CD4-positive, alpha-beta T cell treated with Interleukin-1 beta for 1 hour (primary cell): ENCODE measurements at regions not wholly inside any gene's neighbourhood (a gene's known extent, or its start where the extent isn't known, plus 50 kb on each side); places are given as distances from the start of the nearest gene placed in this dataset.
"Not testable (repeated sequence)": the region's sequence is repeated elsewhere in the genome, so short reads cannot be mapped to it uniquely, and the experiment has no call there.

Experiments used
- DNase-seq, 2 donors: peaks; one replicate each; pipeline ENCODE4 v3.0.0-alpha.2; 2020 to 2022

DNA sequence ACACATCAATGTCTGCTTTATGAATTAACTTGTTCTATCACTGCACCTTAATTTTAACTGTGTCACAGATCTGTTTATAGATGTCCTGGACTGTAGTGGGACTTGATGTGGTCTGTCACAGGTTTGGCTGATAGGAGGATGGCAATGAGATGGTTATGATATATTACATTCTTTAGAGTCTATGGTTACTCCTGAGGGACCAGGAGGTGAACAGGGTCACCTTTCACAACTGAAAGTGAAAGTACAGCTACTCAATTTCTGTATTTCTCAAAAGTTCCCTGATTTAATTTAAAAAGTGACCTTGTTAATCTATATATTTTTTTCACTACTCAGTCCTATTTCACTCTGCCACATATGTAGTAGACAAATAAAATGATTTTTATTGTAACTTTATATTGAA, 1284.1 kb upstream of the GYPC start:
- no peak for DNase-seq

GRCh38 chr2:125373293-125373692, 1282.7 kb upstream of the GYPC start:
- no peak for DNase-seq

DNA sequence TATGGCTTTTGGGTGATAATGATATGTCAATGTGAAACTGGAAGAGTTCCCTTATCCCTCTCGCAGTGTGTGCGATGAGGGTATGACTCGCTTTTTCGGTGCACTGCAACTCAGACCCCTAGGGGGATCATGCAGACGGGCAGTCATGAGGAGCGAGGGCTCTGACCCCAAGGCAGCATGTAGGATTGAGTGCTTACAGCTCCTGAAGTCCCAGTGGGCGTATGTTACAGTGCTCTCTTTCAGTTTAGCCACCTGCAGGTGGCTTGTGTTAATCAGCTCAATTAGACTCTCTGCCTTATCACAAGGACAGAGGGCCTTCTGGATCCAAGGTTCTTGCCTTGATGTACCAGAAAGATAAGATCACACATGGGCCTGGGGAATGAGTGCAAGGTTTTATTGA, 1269.9 kb upstream of the GYPC start:
- no peak for DNase-seq

DNA sequence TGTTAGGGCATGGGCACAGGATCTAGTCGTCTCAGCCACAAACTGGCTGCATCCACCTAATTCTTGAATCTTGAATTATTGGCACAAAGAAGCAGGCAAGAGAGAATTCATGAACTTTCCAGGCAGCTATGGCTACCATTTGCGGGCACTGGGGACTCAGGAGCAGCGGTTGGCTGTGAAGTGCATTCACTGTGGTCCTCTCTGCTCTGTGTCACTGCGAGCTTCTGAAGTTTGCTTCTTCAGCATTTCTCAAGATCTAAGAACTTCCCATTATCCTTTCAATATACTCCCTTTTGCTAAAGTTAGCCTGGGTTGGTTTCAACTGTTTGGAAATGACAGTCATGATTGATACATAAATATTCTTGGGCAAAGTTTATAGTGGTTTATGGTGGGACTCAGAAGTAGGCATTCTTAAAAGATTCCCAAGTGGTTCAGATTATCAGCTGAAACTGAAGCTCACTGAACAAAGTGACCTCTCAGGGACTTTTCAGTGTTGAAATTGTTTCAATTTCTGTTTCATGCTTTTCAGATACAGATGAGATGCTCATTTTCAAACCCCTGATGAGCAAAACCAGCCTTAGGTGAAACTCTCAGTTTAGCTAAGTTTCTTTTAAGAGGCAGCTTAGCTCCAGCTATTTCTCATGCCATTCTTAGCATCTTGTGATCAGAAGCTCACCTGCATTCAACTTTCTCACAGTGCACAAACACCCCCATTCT, 1258.3 kb upstream of the GYPC start:
- DNase-seq: no peak

DNA sequence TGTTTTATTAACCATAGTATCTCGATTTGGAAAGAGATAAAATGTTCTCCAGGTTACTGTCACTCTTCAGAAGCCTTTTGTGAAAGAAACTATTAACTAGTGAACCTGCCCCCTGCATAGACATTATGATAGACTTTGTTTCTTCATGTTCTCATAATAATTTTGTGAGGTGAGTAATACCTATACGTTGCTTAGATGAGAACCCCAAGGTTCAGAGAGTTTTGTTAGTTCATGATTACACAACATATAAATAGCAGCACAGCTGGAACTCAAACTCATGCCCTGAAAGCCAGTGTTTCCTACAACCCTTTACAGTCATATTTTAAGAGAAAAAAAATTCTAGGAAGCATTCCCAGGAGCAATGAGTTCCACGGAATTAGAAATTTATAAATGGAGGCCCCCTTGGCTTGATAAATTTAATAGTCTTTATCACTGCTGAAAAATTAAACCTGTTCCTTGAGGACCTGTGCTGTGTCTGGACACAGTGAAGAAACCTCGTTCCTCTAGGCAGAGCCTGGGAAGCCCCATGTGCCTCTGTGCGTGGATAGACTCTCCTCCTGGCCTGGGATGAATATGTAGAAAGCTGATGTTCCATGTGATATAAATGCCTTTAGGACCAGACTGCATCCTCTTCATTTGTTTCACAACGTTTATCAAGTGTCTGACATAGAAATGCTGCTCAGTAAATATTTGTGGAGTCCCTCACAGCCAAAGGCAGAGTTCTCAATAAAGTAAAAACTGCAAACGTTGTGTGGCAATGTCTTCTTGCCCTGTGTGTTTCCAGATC, 1257.0 kb upstream of the GYPC start:
- no peak for DNase-seq

DNA sequence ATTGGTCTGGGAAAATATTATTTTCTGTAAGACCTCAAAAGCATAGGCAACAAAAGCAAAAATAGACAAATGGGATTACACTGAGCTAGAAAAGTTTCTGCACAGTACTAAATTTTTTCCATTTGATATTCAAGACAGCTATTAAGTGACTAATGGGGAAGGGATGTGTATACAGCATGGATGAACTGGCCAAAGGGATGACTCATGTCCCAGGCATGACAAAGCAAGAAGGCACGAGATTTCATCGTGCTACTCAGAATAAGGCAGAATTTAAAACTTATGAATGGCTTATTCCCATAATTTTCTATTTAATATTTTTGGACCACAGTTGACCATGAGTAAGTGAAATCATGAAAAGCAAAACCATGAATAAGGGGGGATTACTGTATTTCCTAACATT, 1250.1 kb upstream of the GYPC start:
- no peak for DNase-seq

- no peak for DNase-seq
Observed at GRCh38 chr2:125408874-125409538, 1247.0 kb upstream of the GYPC start.

DNA sequence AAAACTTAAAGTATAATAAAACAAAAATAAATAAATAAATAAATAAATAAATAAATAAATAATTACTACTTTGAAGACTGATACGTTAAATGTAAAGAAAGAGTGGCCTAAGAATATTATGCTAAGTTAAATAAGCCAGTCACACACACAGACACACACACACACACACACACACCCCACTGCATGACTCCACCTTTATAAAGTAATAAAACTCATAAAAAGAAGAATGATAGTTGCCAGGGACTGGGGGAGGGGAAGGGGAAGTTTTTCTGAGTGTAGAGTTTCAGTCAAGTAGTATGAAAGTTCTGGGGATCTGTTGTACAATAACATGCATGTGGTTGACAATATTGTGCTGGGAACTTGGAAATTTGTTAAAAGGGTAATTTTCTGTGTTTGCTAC, 1237.5 kb upstream of the GYPC start:
- DNase-seq: no peak

DNA sequence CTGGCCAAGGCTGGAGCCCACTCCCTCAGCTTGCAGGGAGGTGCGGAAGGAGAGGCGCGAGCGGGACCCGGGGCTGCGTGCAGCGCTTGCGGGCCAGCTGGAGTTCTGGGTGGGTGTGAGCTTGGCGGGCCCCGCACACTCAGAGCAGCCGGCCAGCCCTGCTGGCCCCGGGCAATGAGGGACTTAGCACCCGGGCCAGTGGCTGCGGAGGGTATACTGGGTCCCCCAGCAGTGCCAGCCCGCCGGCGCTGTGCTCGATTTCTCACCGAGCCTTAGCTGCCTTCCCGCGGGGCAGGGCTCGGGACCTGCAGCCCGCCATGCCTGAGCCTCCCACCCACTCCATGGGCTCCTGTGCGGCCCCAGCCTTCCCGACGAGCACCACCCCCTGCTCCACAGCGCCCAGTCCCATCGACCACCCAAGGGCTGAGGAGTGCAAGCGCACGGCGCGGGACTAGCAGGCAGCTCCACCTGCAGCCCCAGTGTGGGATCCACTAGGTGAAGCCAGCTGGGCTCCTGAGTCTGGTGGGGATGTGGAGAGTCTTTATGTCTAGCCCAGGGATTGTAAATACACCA, 1233.7 kb upstream of the GYPC start:
- not testable (repeated sequence) for DNase-seq

DNA sequence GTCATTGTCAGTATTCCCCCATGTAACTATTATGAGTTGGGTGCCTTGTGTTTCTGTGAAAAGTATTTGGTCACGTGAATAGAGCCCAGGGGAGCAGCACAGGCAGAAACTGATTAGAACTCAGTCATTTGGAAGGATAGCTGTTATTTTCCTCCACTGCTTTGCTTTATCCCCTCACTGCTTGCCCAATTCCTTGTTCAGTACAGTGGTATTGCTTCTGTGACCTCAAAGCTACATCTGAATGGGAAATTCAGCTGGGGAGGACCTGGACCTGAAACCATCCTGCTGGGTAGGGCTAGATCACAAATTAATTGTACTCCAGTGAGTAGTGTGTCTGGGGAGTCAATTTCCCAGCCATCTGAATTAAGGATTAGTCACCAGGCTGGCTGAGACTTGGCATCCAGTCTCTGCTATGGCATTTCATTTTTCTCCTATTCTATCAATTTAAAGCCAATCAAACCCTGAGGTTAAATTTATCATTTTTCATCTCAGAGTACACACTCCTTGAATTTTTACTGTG, 1231.6 kb upstream of the GYPC start:
- no peak for DNase-seq

GRCh38 chr2:125427721-125428315, 1228.1 kb upstream of the GYPC start:
- no peak for DNase-seq

DNA sequence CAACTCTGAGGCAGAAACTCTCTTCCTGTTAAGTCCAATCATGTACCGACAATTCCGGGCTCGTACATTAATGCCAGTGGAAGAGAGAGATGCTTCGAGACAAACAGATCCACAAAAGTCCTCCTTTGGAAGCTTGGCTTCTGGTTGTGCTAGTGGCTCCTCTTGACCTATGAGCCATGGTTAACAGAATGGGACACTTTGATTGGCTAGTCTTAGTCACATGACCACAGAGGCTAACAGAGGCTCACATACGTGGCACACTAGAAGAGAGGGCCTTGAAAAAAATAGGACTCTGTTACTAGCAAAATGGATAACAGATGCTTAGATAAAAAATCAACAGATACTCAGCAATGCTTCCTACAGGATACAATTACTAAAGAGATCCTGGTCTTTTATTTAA, 1211.9 kb upstream of the GYPC start:
- no peak for DNase-seq

DNA sequence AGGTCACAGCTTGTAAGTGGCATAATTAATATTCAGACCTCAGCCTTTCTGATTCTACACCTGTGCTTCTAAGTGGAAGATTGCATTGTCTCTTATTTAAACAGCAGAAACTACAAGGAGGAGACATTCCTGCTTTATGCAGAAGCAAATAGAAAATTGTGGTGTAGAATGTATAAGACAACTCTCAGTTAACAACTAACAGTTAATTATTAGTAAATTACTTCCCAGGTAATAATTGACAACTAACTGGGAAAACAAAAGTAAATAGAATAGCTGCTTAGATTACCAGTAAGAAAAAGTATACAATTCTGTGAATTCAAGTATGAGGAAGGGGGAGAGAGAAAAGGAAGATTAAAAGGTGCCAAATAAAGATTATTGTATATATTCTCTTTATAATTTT, 1210.5 kb upstream of the GYPC start:
- no peak for DNase-seq

DNA sequence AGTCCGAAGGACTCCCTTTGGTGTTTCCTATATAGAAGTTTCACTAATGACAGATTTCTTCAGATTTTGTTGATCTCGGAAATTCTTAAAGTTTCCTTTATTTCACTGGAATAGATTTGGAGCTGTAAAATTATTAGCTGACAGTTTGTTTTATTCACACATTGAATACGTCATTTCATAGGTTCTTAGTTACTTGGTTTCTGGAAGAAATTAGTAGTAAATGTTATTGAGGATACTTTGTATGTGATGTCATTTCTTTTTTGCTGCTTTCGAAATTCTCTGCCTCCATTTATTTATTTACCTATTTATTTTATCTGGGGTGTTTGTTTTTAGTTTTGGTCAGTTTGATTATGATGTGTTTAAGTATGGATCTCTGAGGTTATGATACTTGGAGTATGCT, 1205.9 kb upstream of the GYPC start:
- no peak for DNase-seq

DNA sequence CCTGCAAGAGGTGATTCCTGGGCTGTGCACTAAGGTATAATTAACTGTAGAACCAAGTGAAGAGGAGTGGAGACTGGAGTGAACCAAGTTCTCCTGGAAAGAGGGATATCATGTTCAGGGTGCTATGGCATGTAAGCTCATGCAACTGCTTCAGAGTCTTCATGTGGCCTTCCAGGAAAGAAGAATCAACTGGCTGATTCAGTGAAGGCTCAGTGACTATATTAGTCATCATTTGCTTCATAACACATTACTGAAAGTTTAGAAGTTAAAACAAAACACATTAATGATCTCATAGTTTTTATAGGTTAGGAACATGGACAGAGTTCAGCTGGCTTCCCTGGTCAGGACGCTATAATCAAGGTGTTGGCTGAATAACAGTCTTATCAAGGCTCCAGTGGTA, 1200.8 kb upstream of the GYPC start:
- no peak for DNase-seq

GRCh38 chr2:125456693-125457363, 1199.1 kb upstream of the GYPC start:
- DNase-seq: no peak

GRCh38 chr2:125471963-125472362, 1184.0 kb upstream of the GYPC start:
- DNase-seq: no peak

DNA sequence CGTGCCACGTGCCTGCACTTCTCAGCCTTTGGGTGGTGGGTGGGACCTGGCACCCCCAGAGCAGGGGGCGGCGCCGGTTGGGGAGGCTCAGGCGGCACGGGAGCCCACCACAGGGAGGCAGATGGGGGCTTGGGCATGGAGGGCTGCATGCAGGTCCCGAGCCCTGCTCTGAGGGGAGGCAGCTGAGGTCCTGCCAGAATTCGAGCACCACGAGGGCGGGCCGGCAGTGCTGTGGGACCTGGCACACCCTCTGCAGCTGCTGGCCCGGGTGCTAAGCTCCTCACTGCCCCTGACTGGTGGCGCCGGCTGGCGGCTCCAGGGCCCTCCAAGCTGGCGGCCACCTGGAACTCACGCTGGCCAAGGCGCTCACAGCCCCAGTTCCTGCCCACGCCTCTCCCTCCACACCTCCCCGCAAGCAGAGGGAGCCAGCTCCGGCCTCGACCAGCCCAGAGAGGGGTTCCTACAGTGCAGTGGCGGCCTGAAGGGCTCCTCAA, 1176.8 kb upstream of the GYPC start:
- DNase-seq: no peak

DNA sequence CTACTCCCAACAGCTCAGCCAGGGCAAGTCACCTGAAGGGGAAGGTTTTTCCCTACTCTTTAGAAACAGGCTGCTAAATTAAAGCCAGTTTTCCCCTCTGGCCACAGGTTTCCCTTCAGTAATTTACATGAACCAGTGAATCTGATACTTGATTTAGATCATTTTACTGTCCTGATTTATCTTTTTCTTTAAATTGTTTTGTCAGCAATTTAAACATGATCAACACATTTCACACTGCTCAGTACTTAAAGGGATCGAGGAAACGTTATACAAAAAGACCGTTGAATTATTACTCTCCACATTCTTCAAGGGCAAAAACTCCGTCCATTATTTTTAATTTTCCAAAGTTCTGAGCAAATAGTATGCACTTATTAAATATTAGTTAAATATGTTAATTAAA, 1165.7 kb upstream of the GYPC start:
- no peak for DNase-seq

DNA sequence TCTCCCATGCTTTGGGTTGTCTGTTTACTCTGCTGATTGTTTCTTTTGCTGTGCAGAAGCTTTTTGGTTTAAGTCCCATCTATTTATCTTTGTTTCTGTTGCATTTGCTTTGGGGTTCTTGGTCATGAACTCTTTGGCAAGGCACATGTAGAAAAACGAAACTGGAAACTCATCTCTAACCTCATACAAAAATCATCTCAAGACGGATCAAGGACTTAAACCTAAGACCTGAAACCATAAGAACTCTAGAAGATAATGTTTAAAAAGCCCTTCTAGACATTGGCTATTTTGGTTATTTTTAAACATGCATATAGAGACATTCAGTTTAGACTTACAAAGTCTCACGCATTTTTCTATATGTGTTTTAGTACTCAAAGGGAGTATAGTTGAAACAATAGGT, 1164.3 kb upstream of the GYPC start:
- DNase-seq: no peak

DNA sequence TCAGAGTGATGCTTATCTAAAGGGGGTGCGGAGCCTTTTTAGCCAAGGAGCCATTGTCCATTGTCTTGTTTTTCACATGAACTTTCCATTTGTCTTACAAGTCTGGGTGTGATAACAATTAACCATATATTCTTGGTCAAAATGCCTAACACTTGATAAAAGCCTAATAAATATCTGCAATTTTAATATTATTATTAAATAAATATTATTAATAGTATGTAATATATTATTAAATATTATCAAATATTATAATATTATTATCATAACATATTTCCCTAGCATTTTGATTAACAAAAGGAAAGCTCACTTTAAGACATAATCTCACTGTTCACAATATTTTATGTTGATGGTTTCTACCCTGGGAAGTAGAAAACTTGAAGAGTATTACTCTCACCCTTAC, 1143.6 kb upstream of the GYPC start:
- no peak for DNase-seq

DNA sequence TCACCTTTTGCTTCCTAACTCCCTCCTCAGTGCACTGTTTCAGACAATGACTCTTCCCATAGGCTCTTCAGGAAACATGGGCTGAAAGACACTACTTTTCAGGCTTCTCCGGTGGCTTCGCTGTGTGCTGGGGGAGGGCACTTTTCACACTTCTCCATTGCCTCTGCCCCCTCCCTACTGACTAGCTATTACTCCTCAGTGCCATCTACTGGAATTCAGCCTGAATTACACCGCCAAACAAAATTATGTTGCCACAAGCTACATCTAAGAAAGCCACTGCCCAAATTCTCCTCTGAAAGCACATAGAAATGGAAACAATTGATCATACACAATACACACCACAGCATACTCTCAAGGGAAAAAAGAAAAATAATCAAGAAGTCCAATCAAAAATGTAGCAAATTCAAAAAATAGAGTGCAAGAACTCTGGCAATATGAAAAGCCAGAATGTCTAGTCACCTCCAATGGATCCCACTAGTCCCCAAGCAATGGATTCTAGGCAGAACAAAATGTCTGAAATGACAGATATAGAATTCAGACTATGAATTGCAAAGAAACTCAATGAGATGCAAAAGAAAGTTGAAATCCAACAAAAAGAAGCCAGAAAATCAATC, 1139.4 kb upstream of the GYPC start:
- no peak for DNase-seq
